ENCODE measurements at regions not wholly inside any gene's neighbourhood (a gene's known extent, or its start where the extent isn't known, plus 50 kb on each side); places are given as distances from the start of the nearest gene placed in this dataset.

GRCh38 chr2:236508466-236508865 lies 61.2 kb upstream of the ACKR3 start:
- TF ChIP-seq, protein P1, sequence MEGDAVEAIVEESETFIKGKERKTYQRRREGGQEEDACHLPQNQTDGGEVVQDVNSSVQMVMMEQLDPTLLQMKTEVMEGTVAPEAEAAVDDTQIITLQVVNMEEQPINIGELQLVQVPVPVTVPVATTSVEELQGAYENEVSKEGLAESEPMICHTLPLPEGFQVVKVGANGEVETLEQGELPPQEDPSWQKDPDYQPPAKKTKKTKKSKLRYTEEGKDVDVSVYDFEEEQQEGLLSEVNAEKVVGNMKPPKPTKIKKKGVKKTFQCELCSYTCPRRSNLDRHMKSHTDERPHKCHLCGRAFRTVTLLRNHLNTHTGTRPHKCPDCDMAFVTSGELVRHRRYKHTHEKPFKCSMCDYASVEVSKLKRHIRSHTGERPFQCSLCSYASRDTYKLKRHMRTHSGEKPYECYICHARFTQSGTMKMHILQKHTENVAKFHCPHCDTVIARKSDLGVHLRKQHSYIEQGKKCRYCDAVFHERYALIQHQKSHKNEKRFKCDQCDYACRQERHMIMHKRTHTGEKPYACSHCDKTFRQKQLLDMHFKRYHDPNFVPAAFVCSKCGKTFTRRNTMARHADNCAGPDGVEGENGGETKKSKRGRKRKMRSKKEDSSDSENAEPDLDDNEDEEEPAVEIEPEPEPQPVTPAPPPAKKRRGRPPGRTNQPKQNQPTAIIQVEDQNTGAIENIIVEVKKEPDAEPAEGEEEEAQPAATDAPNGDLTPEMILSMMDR (IDR thresholded peaks at IDR 0.05) = no peak
- TF ChIP-seq ZFX (IDR thresholded peaks at IDR 0.05; ENCODE audit: borderline replicate concordance) = no peak
